ENCODE measurements at regions not wholly inside any gene's neighbourhood (a gene's known extent, or its start where the extent isn't known, plus 50 kb on each side); places are given as distances from the start of the nearest gene placed in this dataset.

- H3K27ac Mint-ChIP-seq: no peak overlapping the region
- H3K4me3 Mint-ChIP-seq (ENCODE audit: low read depth): no peak overlapping the region
These were observed 87.9 kb upstream of the MAMDC2 start for GRCh38 chr9:69955536-69956355.

GRCh38 chr9:69961843-69962242 is 81.8 kb upstream of the MAMDC2 start:
- no peak for TF ChIP-seq CTCF (IDR thresholded peaks at IDR 0.05; ENCODE audit: unreplicated experiment)
- Mint-ChIP-seq H3K4me3 (ENCODE audit: low read depth) (no peak overlapping the region), H3K27ac (no peak overlapping the region), H3K27me3 (peaks cover 3% of the 10 kb centered on the region), H3K9me3 (ENCODE audit: low read depth) (no peaks in the 10 kb centered on the region), H3K36me3 (ENCODE audit: insufficient read depth) (no peaks in the 10 kb centered on the region), H3K4me1 (ENCODE audit: low read depth) (peaks cover 2% of the 10 kb centered on the region)
- no peak for DNase-seq (ENCODE audit: low spot score, unreplicated experiment)

More at GRCh38 chr9:69955536-69956355, 87.9 kb upstream of the MAMDC2 start:
- H3K4me1 Mint-ChIP-seq (ENCODE audit: low read depth): no peaks in the 10 kb centered on the region
- H3K9me3 Mint-ChIP-seq (ENCODE audit: low read depth): no peaks in the 10 kb centered on the region
- no peaks in the 10 kb centered on the region for H3K36me3 Mint-ChIP-seq (ENCODE audit: insufficient read depth)
- H3K27me3 Mint-ChIP-seq: no peaks in the 10 kb centered on the region
- TF ChIP-seq CTCF (IDR thresholded peaks at IDR 0.05; ENCODE audit: unreplicated experiment): no peak
- no peak for DNase-seq (ENCODE audit: low spot score, unreplicated experiment)

- H3K4me3 Mint-ChIP-seq (ENCODE audit: low read depth): no peak overlapping the region
- H3K27ac Mint-ChIP-seq: no peak overlapping the region
- DNase-seq (ENCODE audit: low spot score, unreplicated experiment): no peak
- peaks cover 2% of the 10 kb centered on the region for H3K4me1 Mint-ChIP-seq (ENCODE audit: low read depth)
- H3K36me3 Mint-ChIP-seq (ENCODE audit: insufficient read depth): no peaks in the 10 kb centered on the region
- peaks cover 3% of the 10 kb centered on the region for H3K27me3 Mint-ChIP-seq
- H3K9me3 Mint-ChIP-seq (ENCODE audit: low read depth): no peaks in the 10 kb centered on the region
- TF ChIP-seq CTCF (IDR thresholded peaks at IDR 0.05; ENCODE audit: unreplicated experiment): no peak
These were observed 79.8 kb upstream of the MAMDC2 start for GRCh38 chr9:69963803-69964202.

- no peaks in the 10 kb centered on the region for H3K36me3 Mint-ChIP-seq (ENCODE audit: insufficient read depth)
- H3K27ac Mint-ChIP-seq: no peak overlapping the region
- no peak for TF ChIP-seq CTCF (IDR thresholded peaks at IDR 0.05; ENCODE audit: unreplicated experiment)
- H3K4me1 Mint-ChIP-seq (ENCODE audit: low read depth): peaks cover 2% of the 10 kb centered on the region
- DNase-seq (ENCODE audit: low spot score, unreplicated experiment): no peak
- H3K9me3 Mint-ChIP-seq (ENCODE audit: low read depth): no peaks in the 10 kb centered on the region
- H3K4me3 Mint-ChIP-seq (ENCODE audit: low read depth): no peak overlapping the region
- peaks cover 3% of the 10 kb centered on the region for H3K27me3 Mint-ChIP-seq
These were observed 79.2 kb upstream of the MAMDC2 start for GRCh38 chr9:69964446-69964845.

- H3K4me1 Mint-ChIP-seq (ENCODE audit: low read depth): peaks cover 2% of the 10 kb centered on the region
- H3K27me3 Mint-ChIP-seq: peaks cover 3% of the 10 kb centered on the region
- H3K36me3 Mint-ChIP-seq (ENCODE audit: insufficient read depth): no peaks in the 10 kb centered on the region
- no peak overlapping the region for H3K4me3 Mint-ChIP-seq (ENCODE audit: low read depth)
- TF ChIP-seq CTCF (IDR thresholded peaks at IDR 0.05; ENCODE audit: unreplicated experiment): no peak
- H3K9me3 Mint-ChIP-seq (ENCODE audit: low read depth): no peaks in the 10 kb centered on the region
- no peak overlapping the region for H3K27ac Mint-ChIP-seq
- DNase-seq (ENCODE audit: low spot score, unreplicated experiment): no peak
These were observed 78.1 kb upstream of the MAMDC2 start for GRCh38 chr9:69965416-69966145.

All from progenitor cell of endocrine pancreas (in vitro differentiated cells).